HG02763 (cell line): ENCODE measurements at regions not wholly inside any gene's neighbourhood (a gene's known extent, or its start where the extent isn't known, plus 50 kb on each side); places are given as distances from the start of the nearest gene placed in this dataset.

Source experiments
- ATAC-seq: cut with Tn5 transposase; IDR thresholded peaks from one replicate; pipeline ENCODE4 v1.9.1; 2021; ENCODE audit warnings: mild to moderate bottlenecking, moderate library complexity; ENCODE audit not compliant: unreplicated experiment

GRCh38 chr12:124240493-124240892 lies 54.4 kb upstream of the RFLNA start:
- ATAC-seq, result no peak

DNA sequence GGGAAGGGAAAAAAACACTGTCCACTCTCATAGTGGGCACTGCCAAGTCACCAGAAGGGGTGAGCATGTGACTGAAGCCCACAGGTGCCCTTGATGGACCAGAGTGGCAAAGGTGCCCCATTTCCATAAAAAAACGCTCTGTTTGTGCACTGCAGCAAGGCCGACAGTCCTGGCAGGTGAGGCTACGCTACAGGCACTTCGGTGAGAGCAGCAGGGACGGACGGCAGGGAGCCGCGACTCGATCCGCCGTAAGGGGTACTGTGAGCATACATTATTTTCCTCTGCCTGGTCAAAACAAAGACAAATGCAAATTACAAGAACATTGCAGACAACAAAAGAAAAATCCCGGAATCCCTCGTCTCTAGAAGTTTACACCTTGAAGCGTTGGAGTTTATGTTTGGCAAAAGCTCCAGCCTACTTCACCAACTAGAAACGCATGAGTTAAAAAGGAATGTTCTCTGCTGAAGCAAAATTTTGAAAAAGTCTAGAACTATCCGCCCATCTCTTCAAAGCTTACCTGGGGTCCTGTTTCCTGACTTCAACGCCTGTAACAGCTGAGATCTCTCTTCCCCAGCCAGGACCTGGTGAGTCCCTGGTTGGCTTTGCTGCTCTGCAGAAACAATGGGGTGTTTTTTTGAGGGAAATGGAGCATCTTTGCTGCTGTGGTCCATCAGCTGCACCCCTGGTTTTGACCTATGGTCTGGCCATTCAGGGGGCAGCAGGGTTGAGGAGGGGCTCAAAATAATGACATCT lies 52.9 kb upstream of the RFLNA start:
- ATAC-seq, result no peak

DNA sequence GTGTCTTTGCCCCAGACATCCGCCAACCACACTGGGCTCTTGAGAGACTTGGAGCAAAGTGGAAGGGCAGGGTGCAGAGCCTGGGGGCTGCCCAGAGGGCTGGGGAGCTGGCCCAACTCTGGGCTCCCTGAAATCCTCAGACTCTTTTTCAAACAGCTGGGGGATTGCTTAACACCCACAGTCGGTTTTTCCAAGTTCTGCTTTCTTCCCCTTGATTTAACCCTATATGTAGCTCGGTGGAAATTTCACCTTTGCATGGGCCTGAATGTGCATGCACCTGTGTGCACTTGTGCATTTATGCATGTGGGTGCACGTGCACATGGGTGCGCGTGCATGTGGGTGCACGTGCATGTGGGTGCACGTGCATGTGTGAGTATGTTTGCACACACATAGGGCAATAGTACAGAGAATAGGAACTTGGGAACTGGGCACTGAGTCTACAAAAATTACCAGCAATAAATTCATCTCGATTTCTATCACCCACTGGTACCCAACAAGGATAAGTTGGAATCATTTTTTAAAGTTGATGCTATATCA lies 52.3 kb upstream of the RFLNA start:
- ATAC-seq, result no peak

DNA sequence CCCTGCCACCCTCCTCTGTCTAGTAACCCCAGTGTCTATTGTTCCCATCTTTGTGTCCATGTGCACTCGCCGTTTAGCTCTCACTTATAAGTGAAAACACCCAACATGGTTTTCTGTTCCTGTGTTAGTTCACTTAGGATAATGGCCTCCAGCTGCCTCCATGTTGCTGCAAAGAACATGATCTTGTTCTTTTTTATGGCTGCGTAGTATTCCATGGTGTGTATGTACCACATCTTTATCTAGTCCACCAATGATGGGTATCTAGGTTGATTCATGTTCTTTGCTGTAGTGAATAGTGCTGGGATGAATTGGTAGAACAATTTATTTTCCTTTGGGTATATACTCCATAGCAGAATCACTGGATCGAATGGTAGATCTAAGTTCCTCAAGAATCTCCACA lies 51.0 kb upstream of the RFLNA start:
- ATAC-seq, result no peak
